ENCODE measurements at regions not wholly inside any gene's neighbourhood (a gene's known extent, or its start where the extent isn't known, plus 50 kb on each side); places are given as distances from the start of the nearest gene placed in this dataset.

DNA sequence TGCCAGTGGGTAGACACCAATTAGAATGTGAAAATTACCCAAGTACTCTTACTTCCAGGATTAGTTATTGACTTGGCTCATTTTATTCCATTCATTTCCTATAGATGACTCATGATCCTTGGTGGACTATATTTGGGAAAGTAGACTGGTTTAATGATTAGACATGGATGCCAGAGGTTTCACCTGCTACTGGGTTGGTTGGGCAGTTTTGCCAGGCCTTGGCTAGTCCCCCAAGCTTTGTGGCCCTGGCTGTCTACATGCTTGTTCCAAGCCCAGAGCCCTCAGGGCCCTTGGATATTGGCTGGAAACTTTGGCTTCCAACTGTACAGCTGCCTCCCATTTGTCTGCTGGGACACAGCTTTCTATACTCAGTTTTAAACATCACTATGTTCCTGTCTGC lies 104.1 kb downstream of the ZFP64 start:
- no peak overlapping the region for H3K27ac Mint-ChIP-seq (ENCODE audit: unreplicated experiment)
- H3K27me3 Mint-ChIP-seq (ENCODE audit: low read depth), result no peaks in the 10 kb centered on the region
- H3K36me3 Mint-ChIP-seq (ENCODE audit: low read depth), result peaks cover 48% of the 10 kb centered on the region
- H3K4me1 Mint-ChIP-seq (ENCODE audit: low read depth), result no peaks in the 10 kb centered on the region
- no peak for DNase-seq (ENCODE audit: low spot score)
- TF ChIP-seq, protein P1, sequence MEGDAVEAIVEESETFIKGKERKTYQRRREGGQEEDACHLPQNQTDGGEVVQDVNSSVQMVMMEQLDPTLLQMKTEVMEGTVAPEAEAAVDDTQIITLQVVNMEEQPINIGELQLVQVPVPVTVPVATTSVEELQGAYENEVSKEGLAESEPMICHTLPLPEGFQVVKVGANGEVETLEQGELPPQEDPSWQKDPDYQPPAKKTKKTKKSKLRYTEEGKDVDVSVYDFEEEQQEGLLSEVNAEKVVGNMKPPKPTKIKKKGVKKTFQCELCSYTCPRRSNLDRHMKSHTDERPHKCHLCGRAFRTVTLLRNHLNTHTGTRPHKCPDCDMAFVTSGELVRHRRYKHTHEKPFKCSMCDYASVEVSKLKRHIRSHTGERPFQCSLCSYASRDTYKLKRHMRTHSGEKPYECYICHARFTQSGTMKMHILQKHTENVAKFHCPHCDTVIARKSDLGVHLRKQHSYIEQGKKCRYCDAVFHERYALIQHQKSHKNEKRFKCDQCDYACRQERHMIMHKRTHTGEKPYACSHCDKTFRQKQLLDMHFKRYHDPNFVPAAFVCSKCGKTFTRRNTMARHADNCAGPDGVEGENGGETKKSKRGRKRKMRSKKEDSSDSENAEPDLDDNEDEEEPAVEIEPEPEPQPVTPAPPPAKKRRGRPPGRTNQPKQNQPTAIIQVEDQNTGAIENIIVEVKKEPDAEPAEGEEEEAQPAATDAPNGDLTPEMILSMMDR (IDR thresholded peaks at IDR 0.05), result no peak
- peaks cover 9% of the 10 kb centered on the region for H3K9me3 Mint-ChIP-seq (ENCODE audit: low read depth)
- no peak overlapping the region for H3K4me3 Mint-ChIP-seq (ENCODE audit: unreplicated experiment)

DNA sequence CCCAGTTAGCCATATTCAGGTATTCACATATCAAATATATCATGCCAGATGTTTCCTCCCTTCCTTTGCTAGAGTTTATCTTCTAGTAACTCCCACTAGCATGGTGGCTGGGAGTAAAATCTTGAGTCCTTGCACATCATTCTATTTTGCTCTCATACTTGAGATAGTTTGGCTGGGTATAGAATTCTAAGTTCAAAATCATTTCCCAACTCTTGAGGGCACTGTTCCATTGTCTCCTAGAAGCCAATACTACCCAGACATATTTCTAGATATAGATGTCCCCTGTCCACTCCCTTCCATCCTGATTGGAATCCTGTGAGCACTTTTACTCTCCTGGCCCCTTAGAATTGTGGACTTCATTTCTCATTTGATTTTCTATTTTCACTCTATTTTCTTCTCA lies 104.7 kb downstream of the ZFP64 start:
- H3K27ac Mint-ChIP-seq (ENCODE audit: unreplicated experiment), result no peak overlapping the region
- H3K4me3 Mint-ChIP-seq (ENCODE audit: unreplicated experiment), result no peak overlapping the region
- H3K4me1 Mint-ChIP-seq (ENCODE audit: low read depth), result no peaks in the 10 kb centered on the region
- H3K36me3 Mint-ChIP-seq (ENCODE audit: low read depth), result peaks cover 48% of the 10 kb centered on the region
- peaks cover 9% of the 10 kb centered on the region for H3K9me3 Mint-ChIP-seq (ENCODE audit: low read depth)
- DNase-seq (ENCODE audit: low spot score), result no peak
- no peaks in the 10 kb centered on the region for H3K27me3 Mint-ChIP-seq (ENCODE audit: low read depth)
- TF ChIP-seq, protein P1 (IDR thresholded peaks at IDR 0.05), result no peak

DNA sequence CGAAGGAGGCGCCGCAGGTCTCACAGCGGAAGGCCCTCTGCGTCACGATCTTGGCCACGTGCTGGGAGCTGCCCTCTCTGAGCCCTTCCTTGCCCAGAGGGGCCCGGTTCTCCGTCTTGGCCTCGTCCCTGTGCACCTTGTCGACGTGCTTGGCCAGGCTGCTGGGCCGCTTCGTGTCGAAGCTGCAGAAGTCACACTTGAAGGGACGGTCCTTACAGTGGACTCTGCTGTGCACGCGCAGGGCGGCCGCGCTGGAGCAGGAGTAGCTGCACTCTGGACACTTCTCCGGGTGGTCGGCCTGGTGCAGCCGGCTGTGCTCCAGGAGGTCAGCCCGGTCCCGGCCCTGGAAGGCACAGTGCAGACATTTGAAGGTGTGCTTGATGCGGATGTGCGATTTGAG lies 106.9 kb downstream of the ZFP64 start:
- no peak for DNase-seq (ENCODE audit: low spot score)
- H3K27me3 Mint-ChIP-seq (ENCODE audit: low read depth), result no peaks in the 10 kb centered on the region
- TF ChIP-seq, protein P1 (IDR thresholded peaks at IDR 0.05), result no peak
- H3K4me3 Mint-ChIP-seq (ENCODE audit: unreplicated experiment), result no peak overlapping the region
- H3K9me3 Mint-ChIP-seq (ENCODE audit: low read depth), result peaks cover 9% of the 10 kb centered on the region
- H3K4me1 Mint-ChIP-seq (ENCODE audit: low read depth), result no peaks in the 10 kb centered on the region
- H3K36me3 Mint-ChIP-seq (ENCODE audit: low read depth), result peaks cover 43% of the 10 kb centered on the region
- no peak overlapping the region for H3K27ac Mint-ChIP-seq (ENCODE audit: unreplicated experiment)

DNA sequence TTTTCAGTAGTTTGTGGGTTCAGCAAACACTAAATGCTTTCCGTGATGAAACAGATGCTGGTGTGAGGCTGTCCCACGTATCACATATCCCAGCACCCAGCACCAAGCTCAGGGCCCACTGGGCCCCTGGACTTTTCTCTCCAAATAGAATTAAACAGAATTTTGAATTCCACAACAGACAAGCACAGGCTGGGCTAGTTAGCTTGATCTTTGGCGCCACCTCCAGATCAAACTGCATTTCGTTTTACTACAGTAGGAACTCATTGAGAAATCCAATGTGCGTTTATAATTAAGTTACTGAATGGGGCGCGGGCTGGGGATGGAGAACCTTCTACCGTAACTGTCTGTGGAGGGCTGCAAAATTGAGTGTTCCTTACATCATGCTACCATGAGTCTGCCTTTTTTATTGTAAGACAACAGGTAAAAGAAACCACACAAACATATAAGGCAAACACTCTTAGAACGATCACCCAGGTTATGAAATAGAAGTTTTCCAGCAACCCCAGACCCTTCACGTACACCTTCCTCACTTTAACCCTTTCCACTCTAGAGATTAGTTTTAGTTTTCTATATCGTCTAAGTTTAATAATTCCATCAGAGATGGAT lies 107.8 kb downstream of the ZFP64 start:
- Mint-ChIP-seq H3K4me1 (ENCODE audit: low read depth) (no peaks in the 10 kb centered on the region), H3K9me3 (ENCODE audit: low read depth) (peaks cover 9% of the 10 kb centered on the region), H3K36me3 (ENCODE audit: low read depth) (peaks cover 36% of the 10 kb centered on the region), H3K27ac (ENCODE audit: unreplicated experiment) (no peak overlapping the region), H3K27me3 (ENCODE audit: low read depth) (no peaks in the 10 kb centered on the region), H3K4me3 (ENCODE audit: unreplicated experiment) (no peak overlapping the region)
- TF ChIP-seq, protein P1 (IDR thresholded peaks at IDR 0.05), result peak; percentile 89
- no peak for DNase-seq (ENCODE audit: low spot score)

DNA sequence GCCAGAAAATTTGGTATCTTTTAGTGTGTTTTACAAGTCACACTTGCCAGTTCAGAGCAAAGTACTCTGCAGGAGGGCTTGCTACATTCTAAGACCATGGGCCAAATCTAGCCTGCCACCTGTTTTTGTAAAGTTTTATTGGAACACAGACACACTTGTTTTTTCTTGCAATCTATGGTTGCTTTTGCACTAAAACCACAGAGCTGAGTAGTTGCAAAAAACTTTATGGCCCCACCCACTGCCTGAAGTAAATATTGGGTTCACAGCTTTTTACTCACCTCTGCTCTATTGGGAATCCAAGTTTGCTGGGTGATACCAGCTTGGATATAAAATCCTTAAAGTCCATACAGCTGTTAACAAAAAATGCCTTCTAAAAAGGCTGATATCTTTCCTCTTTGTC lies 109.0 kb downstream of the ZFP64 start:
- no peaks in the 10 kb centered on the region for H3K27me3 Mint-ChIP-seq (ENCODE audit: low read depth)
- TF ChIP-seq, protein P1 (IDR thresholded peaks at IDR 0.05), result no peak
- H3K4me1 Mint-ChIP-seq (ENCODE audit: low read depth), result no peaks in the 10 kb centered on the region
- peaks cover 25% of the 10 kb centered on the region for H3K36me3 Mint-ChIP-seq (ENCODE audit: low read depth)
- H3K4me3 Mint-ChIP-seq (ENCODE audit: unreplicated experiment), result no peak overlapping the region
- no peak overlapping the region for H3K27ac Mint-ChIP-seq (ENCODE audit: unreplicated experiment)
- DNase-seq (ENCODE audit: low spot score), result no peak
- H3K9me3 Mint-ChIP-seq (ENCODE audit: low read depth), result peaks cover 9% of the 10 kb centered on the region

All from chondrocyte (in vitro differentiated cells).